ENCODE measurements at regions not wholly inside any gene's neighbourhood (a gene's known extent, or its start where the extent isn't known, plus 50 kb on each side); places are given as distances from the start of the nearest gene placed in this dataset.

- DNase-seq, result no peak
Observed at GRCh38 chr6:139846538-139847456, 472.3 kb upstream of the CITED2 start.

- DNase-seq, result no peak
Observed at GRCh38 chr6:139844907-139845306, 470.5 kb upstream of the CITED2 start.

- DNase-seq, result no peak
Observed at GRCh38 chr6:139841794-139842215, 467.4 kb upstream of the CITED2 start.

GRCh38 chr6:139839506-139840156 lies 465.2 kb upstream of the CITED2 start:
- no peak for DNase-seq

- DNase-seq, result no peak
Observed at GRCh38 chr6:139834232-139834631, 459.8 kb upstream of the CITED2 start.

GRCh38 chr6:139833592-139833991 lies 459.1 kb upstream of the CITED2 start:
- no peak for DNase-seq

GRCh38 chr6:139832493-139833305 lies 458.3 kb upstream of the CITED2 start:
- DNase-seq, result no peak

- no peak for DNase-seq
Observed at GRCh38 chr6:139829576-139829975, 455.1 kb upstream of the CITED2 start.

- DNase-seq, result no peak
Observed at GRCh38 chr6:139828751-139829519, 454.5 kb upstream of the CITED2 start.

- no peak for DNase-seq
Observed at GRCh38 chr6:139825935-139826374, 451.5 kb upstream of the CITED2 start.

- no peak for DNase-seq
Observed at GRCh38 chr6:139824864-139825263, 450.4 kb upstream of the CITED2 start.

- DNase-seq, result no peak
Observed at GRCh38 chr6:139823808-139824126, 449.3 kb upstream of the CITED2 start.

GRCh38 chr6:139823099-139823807 lies 448.8 kb upstream of the CITED2 start:
- no peak for DNase-seq

GRCh38 chr6:139821676-139822223 lies 447.3 kb upstream of the CITED2 start:
- no peak for DNase-seq

GRCh38 chr6:139820210-139820609 lies 445.8 kb upstream of the CITED2 start:
- no peak for DNase-seq

GRCh38 chr6:139819776-139820175 lies 445.3 kb upstream of the CITED2 start:
- DNase-seq, result no peak

GRCh38 chr6:139812939-139813338 lies 438.5 kb upstream of the CITED2 start:
- no peak for DNase-seq

- no peak for DNase-seq
Observed at GRCh38 chr6:139801571-139802321, 427.3 kb upstream of the CITED2 start.

- no peak for DNase-seq
Observed at GRCh38 chr6:139800837-139801236, 426.4 kb upstream of the CITED2 start.

GRCh38 chr6:139790527-139790926 lies 416.1 kb upstream of the CITED2 start:
- DNase-seq, result no peak

All from right forelimb (tissue), 1 donor.